ENCODE measurements at regions not wholly inside any gene's neighbourhood (a gene's known extent, or its start where the extent isn't known, plus 50 kb on each side); places are given as distances from the start of the nearest gene placed in this dataset.
"Not testable (repeated sequence)": the region's sequence is repeated elsewhere in the genome, so short reads cannot be mapped to it uniquely, and the experiment has no call there.

GRCh38 chr10:78326372-78326771 lies 292.7 kb downstream of the RPS24 start:
- no peak for DNase-seq

GRCh38 chr10:78327778-78328591 lies 294.3 kb downstream of the RPS24 start:
- no peak for DNase-seq

- no peak for DNase-seq
Measured at GRCh38 chr10:78328592-78329404, 295.1 kb downstream of the RPS24 start.

GRCh38 chr10:78330884-78331283 lies 297.2 kb downstream of the RPS24 start:
- no peak for DNase-seq

- DNase-seq: no peak
Measured at GRCh38 chr10:78331391-78331922, 297.8 kb downstream of the RPS24 start.

- no peak for DNase-seq
Measured at GRCh38 chr10:78332012-78332411, 298.3 kb downstream of the RPS24 start.

GRCh38 chr10:78332657-78333056 lies 299.0 kb downstream of the RPS24 start:
- no peak for DNase-seq

- no peak for DNase-seq
Measured at GRCh38 chr10:78333362-78334143, 299.9 kb downstream of the RPS24 start.

GRCh38 chr10:78335371-78335690 lies 301.7 kb downstream of the RPS24 start:
- no peak for DNase-seq

- DNase-seq: no peak
Measured at GRCh38 chr10:78335691-78336401, 302.2 kb downstream of the RPS24 start.

GRCh38 chr10:78336402-78336791 lies 302.7 kb downstream of the RPS24 start:
- no peak for DNase-seq

- DNase-seq: no peak
Measured at GRCh38 chr10:78337016-78337415, 303.4 kb downstream of the RPS24 start.

- DNase-seq: no peak
Measured at GRCh38 chr10:78337646-78338391, 304.2 kb downstream of the RPS24 start.

- no peak for DNase-seq
Measured at GRCh38 chr10:78338717-78339116, 305.1 kb downstream of the RPS24 start.

GRCh38 chr10:78339251-78339650 lies 305.6 kb downstream of the RPS24 start:
- DNase-seq: no peak

GRCh38 chr10:78341953-78342614 lies 308.4 kb downstream of the RPS24 start:
- DNase-seq: no peak

- DNase-seq: no peak
Measured at GRCh38 chr10:78342827-78343653, 309.4 kb downstream of the RPS24 start.

GRCh38 chr10:78344257-78344656 lies 310.6 kb downstream of the RPS24 start:
- not testable (repeated sequence) for DNase-seq

- not testable (repeated sequence) for DNase-seq
Measured at GRCh38 chr10:78345515-78345914, 311.9 kb downstream of the RPS24 start.

- no peak for DNase-seq
Measured at GRCh38 chr10:78346721-78347120, 313.1 kb downstream of the RPS24 start.
